B cell (primary cell): ENCODE measurements at regions not wholly inside any gene's neighbourhood (a gene's known extent, or its start where the extent isn't known, plus 50 kb on each side); places are given as distances from the start of the nearest gene placed in this dataset.

Experiments used
- ATAC-seq: fragments of 200-7000 bp; cut with Tn5 transposase; one replicate; pipeline ENCODE4 v1.10.0; 2021; ENCODE audit warnings: low read depth, mild to moderate bottlenecking, moderate number of reproducible peaks, moderate library complexity
- CTCF ChIA-PET: fragments of 350-600 bp; sonication (Branson Sonifier 250); formaldehyde crosslinking; loops from one replicate; lab custom pipeline; 2021; ENCODE audit warnings: antibody characterized with exemption, inconsistent platforms; lab: Charles Lee
- POLR2A ChIA-PET: fragments of 350-600 bp; sonication (Branson Sonifier 250); formaldehyde crosslinking; loops from one replicate; lab custom pipeline; 2021; ENCODE audit warnings: antibody characterized with exemption; lab: Charles Lee
- DNase-seq: peaks from one replicate; pipeline ENCODE4 v3.0.0; 2013
- H2AFZ ChIP-seq: 2 replicates; pipeline ENCODE4 v1.6.1; 2012; ENCODE audit warnings: mild to moderate bottlenecking, low read depth, low read length; ENCODE audit not compliant: insufficient read depth, poor library complexity, severe bottlenecking
- H3K27ac ChIP-seq, 2 donors: 1 replicate in 1 of 2; 2 replicates in 1 of 2; pipeline ENCODE4 v1.5.1; 2012 to 2013; ENCODE audit warnings: low read length in 2 of 2, mild to moderate bottlenecking in 2 of 2, moderate library complexity in 1 of 2
- H3K27me3 ChIP-seq, 4 experiments: fragments of 200-600 bp in 1 of 4; sonication (generic) in 1 of 4; replicated peaks in 1 of 4; 1 replicate in 2 of 4; 2 replicates in 2 of 4; pipeline versions ENCODE4 v1.6.1 to v1.7.0; 2013 to 2016; ENCODE audit warnings: low read length in 3 of 4, mild to moderate bottlenecking in 2 of 4, mixed read lengths in 1 of 4, moderate library complexity in 1 of 4; ENCODE audit not compliant: insufficient read depth in 4 of 4, control insufficient read depth in 3 of 4; ENCODE audit errors: control extremely low read depth in 1 of 4
- H3K36me3 ChIP-seq, 2 experiments: replicated peaks in 1 of 2; 1 replicate in 1 of 2; 2 replicates in 1 of 2; pipeline versions ENCODE4 v1.6.1 to v1.7.1; 2013; ENCODE audit warnings: low read length in 1 of 2; ENCODE audit not compliant: insufficient read depth in 2 of 2, control insufficient read depth in 1 of 2; ENCODE audit errors: control extremely low read depth in 1 of 2, extremely low read depth in 1 of 2
- H3K4me1 ChIP-seq, 2 donors: fragments of 200-600 bp in 1 of 2; sonication (generic) in 1 of 2; 1 replicate in 1 of 2; 2 replicates in 1 of 2; pipeline versions ENCODE4 v1.5.1 to v1.6.1; 2013 to 2017; ENCODE audit warnings: low read length in 2 of 2; ENCODE audit not compliant: control insufficient read depth in 2 of 2, insufficient read depth in 2 of 2
- H3K4me2 ChIP-seq: replicated peaks from 2 replicates; pipeline ENCODE3; 2012; ENCODE audit warnings: mild to moderate bottlenecking, low read depth, low read length; ENCODE audit not compliant: poor library complexity, severe bottlenecking
- H3K4me3 ChIP-seq, 5 experiments: fragments of 200-600 bp in 1 of 5; sonication (generic) in 1 of 5; 1 replicate in 3 of 5; 2 replicates in 2 of 5; pipeline versions ENCODE4 v1.5.1 to v1.7.0; 2011 to 2016; ENCODE audit warnings: low read length in 4 of 5, mild to moderate bottlenecking in 4 of 5, low read depth in 2 of 5, control low read depth in 1 of 5, moderate library complexity in 1 of 5; ENCODE audit not compliant: insufficient read depth in 1 of 5; ENCODE audit errors: control extremely low read depth in 1 of 5, extremely low read depth in 1 of 5
- H3K79me2 ChIP-seq: fragments of 200-600 bp; sonication (generic); one replicate; pipeline ENCODE4 v1.6.0; 2016; ENCODE audit warnings: low read length; ENCODE audit not compliant: control insufficient read depth, insufficient read depth
- H3K9ac ChIP-seq: fragments of 200-600 bp; sonication (generic); 2 replicates; pipeline ENCODE4 v1.6.1; 2017; ENCODE audit warnings: mild to moderate bottlenecking, low read length, moderate library complexity
- H3K9me3 ChIP-seq, 3 donors: one replicate each; pipeline versions ENCODE4 v1.6.1 to v1.7.1; 2013; ENCODE audit warnings: low read length in 2 of 3; ENCODE audit not compliant: control insufficient read depth in 2 of 3, insufficient read depth in 1 of 3; ENCODE audit errors: control extremely low read depth in 1 of 3
- H4K20me1 ChIP-seq: 2 replicates; pipeline ENCODE4 v1.6.0; 2012; ENCODE audit warnings: mild to moderate bottlenecking, low read length; ENCODE audit not compliant: insufficient read depth, control insufficient read depth, poor library complexity, severe bottlenecking
- H3K27ac Mint-ChIP-seq: one replicate; pipeline ENCODE4 v1.8.0; 2021; ENCODE audit warnings: mixed read lengths
- H3K27me3 Mint-ChIP-seq: one replicate; pipeline ENCODE4 v1.8.0; 2021; ENCODE audit warnings: mixed read lengths
- H3K4me1 Mint-ChIP-seq: one replicate; pipeline ENCODE4 v1.8.0; 2021; ENCODE audit warnings: mixed read lengths
- H3K4me3 Mint-ChIP-seq: one replicate; pipeline ENCODE4 v1.8.0; 2021; ENCODE audit warnings: mixed read lengths
- H3K9me3 Mint-ChIP-seq: one replicate; pipeline ENCODE4 v1.8.0; 2022; ENCODE audit warnings: mixed read lengths; ENCODE audit not compliant: insufficient read depth
- EZH2 ChIP-seq: IDR thresholded peaks from 2 replicates; pipeline ENCODE4 v1.6.1; 2012; ENCODE audit warnings: borderline replicate concordance, low read depth, mild to moderate bottlenecking, moderate library complexity, low read length; ENCODE audit not compliant: insufficient read depth, poor library complexity, severe bottlenecking
- WGBS: methylation state at CpG from one replicate; pipeline ENCODE4 v1.1.5; 2013; ENCODE audit warnings: missing lambda C conversion rate; ENCODE audit not compliant: insufficient coverage; 5-methylcytosine and 5-hydroxymethylcytosine counted together
- intact Hi-C: fragments of 100-400 bp; cut with micrococcal nuclease; formaldehyde crosslinking; loops from one replicate; pipeline ENCODE4 v1.10.0; 2022
- TF ChIP-seq, protein P1 (sequence below): fragments of 200-600 bp; IDR thresholded peaks from one replicate; pipeline ENCODE4 v1.8.0; 2022; ENCODE audit warnings: antibody characterized with exemption, mild to moderate bottlenecking

DNA sequence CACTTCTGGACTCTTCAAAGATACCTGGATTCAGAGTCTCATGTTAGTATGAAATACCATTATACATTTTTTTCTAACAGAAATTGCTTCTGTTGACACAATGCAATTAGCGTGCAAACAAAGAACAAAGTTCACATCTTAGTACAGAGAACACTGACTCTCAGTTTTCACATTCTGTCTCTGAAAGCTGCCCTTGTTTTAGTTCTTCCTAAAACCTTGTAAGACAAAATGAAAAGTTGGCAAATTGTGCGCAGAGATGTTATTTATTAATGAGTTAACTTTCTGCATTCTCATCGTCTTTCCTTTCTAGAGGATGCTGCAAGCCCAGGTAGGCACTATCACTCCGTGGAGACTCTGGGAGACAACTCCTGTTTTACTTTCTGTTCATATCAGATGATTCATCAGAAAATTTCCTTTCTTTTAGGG, 377.3 kb upstream of the POU3F3 start:
- H4K20me1 ChIP-seq = no peaks in the 10 kb centered on the region
- Mint-ChIP-seq H3K27me3 (no peaks in the 10 kb centered on the region), H3K27ac (no peak overlapping the region), H3K4me1 (no peaks in the 10 kb centered on the region), H3K4me3 (no peak overlapping the region), H3K9me3 (no peaks in the 10 kb centered on the region)
- H3K27ac ChIP-seq = no peak overlapping the region
- TF ChIP-seq, protein P1, sequence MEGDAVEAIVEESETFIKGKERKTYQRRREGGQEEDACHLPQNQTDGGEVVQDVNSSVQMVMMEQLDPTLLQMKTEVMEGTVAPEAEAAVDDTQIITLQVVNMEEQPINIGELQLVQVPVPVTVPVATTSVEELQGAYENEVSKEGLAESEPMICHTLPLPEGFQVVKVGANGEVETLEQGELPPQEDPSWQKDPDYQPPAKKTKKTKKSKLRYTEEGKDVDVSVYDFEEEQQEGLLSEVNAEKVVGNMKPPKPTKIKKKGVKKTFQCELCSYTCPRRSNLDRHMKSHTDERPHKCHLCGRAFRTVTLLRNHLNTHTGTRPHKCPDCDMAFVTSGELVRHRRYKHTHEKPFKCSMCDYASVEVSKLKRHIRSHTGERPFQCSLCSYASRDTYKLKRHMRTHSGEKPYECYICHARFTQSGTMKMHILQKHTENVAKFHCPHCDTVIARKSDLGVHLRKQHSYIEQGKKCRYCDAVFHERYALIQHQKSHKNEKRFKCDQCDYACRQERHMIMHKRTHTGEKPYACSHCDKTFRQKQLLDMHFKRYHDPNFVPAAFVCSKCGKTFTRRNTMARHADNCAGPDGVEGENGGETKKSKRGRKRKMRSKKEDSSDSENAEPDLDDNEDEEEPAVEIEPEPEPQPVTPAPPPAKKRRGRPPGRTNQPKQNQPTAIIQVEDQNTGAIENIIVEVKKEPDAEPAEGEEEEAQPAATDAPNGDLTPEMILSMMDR = no peak
- TF ChIP-seq EZH2 = no peak
- POLR2A ChIA-PET = no interaction called here
- CTCF ChIA-PET = no interaction called here
- H3K36me3 ChIP-seq = no peaks in the 10 kb centered on the region
- H3K79me2 ChIP-seq = no peaks in the 10 kb centered on the region
- WGBS = 100% methylated on average over 2 of the region's 4 CpGs
- no peak for DNase-seq
- no peak overlapping the region for H3K4me3 ChIP-seq
- no peak overlapping the region for H2AFZ ChIP-seq
- no peaks in the 10 kb centered on the region for H3K27me3 ChIP-seq
- no peak for ATAC-seq
- H3K4me1 ChIP-seq = no peaks in the 10 kb centered on the region
- no peaks in the 10 kb centered on the region for H3K9me3 ChIP-seq
- H3K9ac ChIP-seq = no peak overlapping the region
- intact Hi-C loops = no loop called here
- H3K4me2 ChIP-seq = no peak overlapping the region

DNA sequence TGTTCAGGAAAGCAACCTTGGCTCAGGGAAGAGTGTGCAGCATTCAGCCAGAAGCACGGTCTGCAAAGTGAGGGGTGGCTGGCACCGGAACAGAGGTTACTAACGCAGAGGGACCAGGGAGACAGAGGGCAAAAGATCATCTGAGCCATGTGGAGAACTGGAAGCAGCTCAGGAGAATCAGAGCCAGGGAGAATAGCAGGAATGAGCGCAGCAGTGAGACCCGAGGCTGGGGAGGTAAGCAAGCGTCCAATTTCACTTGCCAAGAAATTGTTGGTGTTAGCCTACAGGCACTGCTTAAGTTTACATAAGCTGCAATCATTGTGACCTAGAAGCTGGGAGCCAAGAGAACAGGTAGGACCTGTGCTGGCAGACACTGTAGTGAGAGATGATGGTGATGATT, 372.6 kb upstream of the POU3F3 start:
- no peak for DNase-seq
- TF ChIP-seq EZH2 = no peak
- TF ChIP-seq, protein P1 = no peak
- ChIA-PET CTCF (no interaction called here), POLR2A (no interaction called here)
- no peak overlapping the region for H2AFZ ChIP-seq
- no peaks in the 10 kb centered on the region for H3K79me2 ChIP-seq
- 95% methylated on average over 6 of the region's 6 CpGs for WGBS
- ATAC-seq = no peak
- intact Hi-C loops = no loop called here
- H3K9me3 ChIP-seq = no peaks in the 10 kb centered on the region
- no peaks in the 10 kb centered on the region for H3K27me3 ChIP-seq
- H3K4me1 ChIP-seq = no peaks in the 10 kb centered on the region
- H3K36me3 ChIP-seq = no peaks in the 10 kb centered on the region
- no peak overlapping the region for H3K4me3 ChIP-seq
- Mint-ChIP-seq H3K27me3 (peaks cover 3% of the 10 kb centered on the region), H3K4me1 (no peaks in the 10 kb centered on the region), H3K4me3 (no peak overlapping the region), H3K9me3 (no peaks in the 10 kb centered on the region), H3K27ac (no peak overlapping the region)
- no peak overlapping the region for H3K27ac ChIP-seq
- H3K9ac ChIP-seq = no peak overlapping the region
- no peaks in the 10 kb centered on the region for H4K20me1 ChIP-seq
- H3K4me2 ChIP-seq = no peak overlapping the region
